ENCODE measurements at regions not wholly inside any gene's neighbourhood (a gene's known extent, or its start where the extent isn't known, plus 50 kb on each side); places are given as distances from the start of the nearest gene placed in this dataset.

GRCh38 chr6:26295691-26296555, 69.1 kb upstream of the BTN3A2 start:
- no peaks in the 10 kb centered on the region for H3K9me3 Mint-ChIP-seq (ENCODE audit: unreplicated experiment)
- DNase-seq: no peak
- TF ChIP-seq, protein P1, sequence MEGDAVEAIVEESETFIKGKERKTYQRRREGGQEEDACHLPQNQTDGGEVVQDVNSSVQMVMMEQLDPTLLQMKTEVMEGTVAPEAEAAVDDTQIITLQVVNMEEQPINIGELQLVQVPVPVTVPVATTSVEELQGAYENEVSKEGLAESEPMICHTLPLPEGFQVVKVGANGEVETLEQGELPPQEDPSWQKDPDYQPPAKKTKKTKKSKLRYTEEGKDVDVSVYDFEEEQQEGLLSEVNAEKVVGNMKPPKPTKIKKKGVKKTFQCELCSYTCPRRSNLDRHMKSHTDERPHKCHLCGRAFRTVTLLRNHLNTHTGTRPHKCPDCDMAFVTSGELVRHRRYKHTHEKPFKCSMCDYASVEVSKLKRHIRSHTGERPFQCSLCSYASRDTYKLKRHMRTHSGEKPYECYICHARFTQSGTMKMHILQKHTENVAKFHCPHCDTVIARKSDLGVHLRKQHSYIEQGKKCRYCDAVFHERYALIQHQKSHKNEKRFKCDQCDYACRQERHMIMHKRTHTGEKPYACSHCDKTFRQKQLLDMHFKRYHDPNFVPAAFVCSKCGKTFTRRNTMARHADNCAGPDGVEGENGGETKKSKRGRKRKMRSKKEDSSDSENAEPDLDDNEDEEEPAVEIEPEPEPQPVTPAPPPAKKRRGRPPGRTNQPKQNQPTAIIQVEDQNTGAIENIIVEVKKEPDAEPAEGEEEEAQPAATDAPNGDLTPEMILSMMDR (IDR thresholded peaks at IDR 0.05; ENCODE audit: partially characterized antibody, unreplicated experiment): no peak
- no peaks in the 10 kb centered on the region for H3K36me3 Mint-ChIP-seq (ENCODE audit: unreplicated experiment)
- no peaks in the 10 kb centered on the region for H3K4me1 Mint-ChIP-seq (ENCODE audit: low read depth, unreplicated experiment)
- H3K27ac Mint-ChIP-seq (ENCODE audit: unreplicated experiment): no peak overlapping the region
- H3K27me3 Mint-ChIP-seq (ENCODE audit: unreplicated experiment): no peaks in the 10 kb centered on the region
- H3K4me3 Mint-ChIP-seq (ENCODE audit: unreplicated experiment): no peak overlapping the region

DNA sequence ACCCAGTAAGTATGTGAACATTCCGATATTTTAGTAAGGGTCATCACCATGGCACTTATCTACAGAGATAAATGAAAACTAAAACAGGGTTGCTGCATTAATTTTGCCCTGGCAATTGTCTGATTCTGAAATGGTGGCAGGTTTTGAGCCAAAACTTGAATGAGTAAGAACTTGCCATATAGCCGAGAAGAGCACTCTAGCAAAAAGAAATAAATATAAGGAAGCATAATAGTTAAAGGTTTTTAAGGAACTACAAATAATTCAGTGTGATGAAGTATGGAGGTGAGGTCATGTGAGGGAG, 68.5 kb upstream of the BTN3A2 start:
- Mint-ChIP-seq H3K9me3 (ENCODE audit: unreplicated experiment) (no peaks in the 10 kb centered on the region), H3K4me3 (ENCODE audit: unreplicated experiment) (no peak overlapping the region), H3K27me3 (ENCODE audit: unreplicated experiment) (no peaks in the 10 kb centered on the region), H3K36me3 (ENCODE audit: unreplicated experiment) (no peaks in the 10 kb centered on the region), H3K4me1 (ENCODE audit: low read depth, unreplicated experiment) (no peaks in the 10 kb centered on the region), H3K27ac (ENCODE audit: unreplicated experiment) (no peak overlapping the region)
- DNase-seq: no peak
- TF ChIP-seq, protein P1 (IDR thresholded peaks at IDR 0.05; ENCODE audit: partially characterized antibody, unreplicated experiment): no peak

DNA sequence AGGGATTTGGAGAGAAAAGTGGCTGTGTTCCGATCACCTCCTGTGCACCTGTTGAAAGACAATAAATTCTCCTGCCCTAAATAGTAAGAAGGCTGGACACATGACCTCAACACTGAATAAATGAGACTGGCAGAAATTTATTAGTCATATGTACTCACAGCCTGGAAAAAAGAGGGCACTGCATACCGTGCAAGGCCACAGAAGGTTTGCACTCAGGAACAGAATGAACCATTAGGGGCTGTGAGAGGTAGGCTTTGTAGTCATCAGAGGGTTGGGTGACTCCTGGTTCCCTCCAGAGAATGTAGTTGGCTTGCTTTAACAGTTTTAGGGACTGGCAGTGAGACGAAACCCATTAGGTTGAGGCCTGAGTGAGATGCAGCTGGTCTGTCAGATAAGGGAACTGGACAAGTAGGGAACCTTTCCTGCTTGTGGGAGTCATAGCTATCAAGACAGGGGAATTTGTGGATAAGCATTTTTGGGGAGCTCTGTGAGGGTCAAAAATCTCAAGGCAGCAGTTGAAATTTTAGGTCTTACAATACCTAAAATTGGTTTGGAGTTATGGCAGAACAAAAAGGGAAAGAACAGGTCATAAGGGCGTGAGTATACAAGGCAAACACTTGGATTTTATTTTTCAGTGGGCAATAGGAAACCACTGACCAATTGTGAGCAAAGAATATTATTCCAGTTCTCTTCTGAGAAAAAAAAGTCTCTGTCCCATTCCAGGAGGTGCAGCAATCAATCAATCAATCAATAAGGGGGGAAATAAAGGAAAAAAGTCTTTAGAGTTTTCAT, 67.9 kb upstream of the BTN3A2 start:
- H3K27ac Mint-ChIP-seq (ENCODE audit: unreplicated experiment): no peak overlapping the region
- H3K9me3 Mint-ChIP-seq (ENCODE audit: unreplicated experiment): no peaks in the 10 kb centered on the region
- TF ChIP-seq, protein P1 (IDR thresholded peaks at IDR 0.05; ENCODE audit: partially characterized antibody, unreplicated experiment): no peak
- no peak overlapping the region for H3K4me3 Mint-ChIP-seq (ENCODE audit: unreplicated experiment)
- H3K4me1 Mint-ChIP-seq (ENCODE audit: low read depth, unreplicated experiment): no peaks in the 10 kb centered on the region
- no peaks in the 10 kb centered on the region for H3K36me3 Mint-ChIP-seq (ENCODE audit: unreplicated experiment)
- DNase-seq: no peak
- no peaks in the 10 kb centered on the region for H3K27me3 Mint-ChIP-seq (ENCODE audit: unreplicated experiment)

DNA sequence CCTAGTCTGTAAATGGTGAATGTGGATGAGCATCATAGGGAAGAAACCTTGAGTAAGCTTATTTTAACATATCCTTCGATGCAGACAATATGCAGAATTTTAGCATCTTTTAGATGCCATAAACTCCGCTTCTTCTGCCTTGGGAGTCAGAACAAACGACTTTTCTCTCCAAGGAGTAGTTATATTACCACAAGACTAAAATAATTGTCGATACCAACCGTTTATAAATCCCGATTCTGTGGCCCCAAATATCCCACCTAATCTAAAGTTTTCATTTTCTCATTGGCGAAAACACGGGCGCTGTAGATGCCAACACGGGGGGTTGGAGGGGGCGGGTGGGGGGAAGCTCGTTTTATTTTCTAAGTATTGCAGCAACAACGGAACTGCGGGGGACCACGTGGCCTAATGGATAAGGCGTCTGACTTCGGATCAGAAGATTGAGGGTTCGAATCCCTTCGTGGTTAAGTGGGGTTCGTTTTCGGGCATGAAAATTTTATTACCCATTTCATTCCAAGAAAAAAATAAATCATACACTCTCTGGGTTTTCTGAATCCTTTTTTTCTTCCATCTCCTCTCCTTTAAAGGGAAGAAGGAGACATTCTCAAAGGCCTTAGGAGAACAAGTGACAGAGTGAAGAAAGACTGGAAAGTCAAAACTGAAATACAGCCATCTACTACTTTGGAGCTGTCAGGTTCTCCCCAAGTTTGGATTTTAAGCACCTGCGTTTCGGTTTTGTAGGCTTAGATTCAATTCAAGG, 65.5 kb upstream of the BTN3A2 start:
- Mint-ChIP-seq H3K4me1 (ENCODE audit: low read depth, unreplicated experiment) (no peaks in the 10 kb centered on the region), H3K27me3 (ENCODE audit: unreplicated experiment) (no peaks in the 10 kb centered on the region), H3K4me3 (ENCODE audit: unreplicated experiment) (no peak overlapping the region), H3K36me3 (ENCODE audit: unreplicated experiment) (no peaks in the 10 kb centered on the region), H3K27ac (ENCODE audit: unreplicated experiment) (no peak overlapping the region), H3K9me3 (ENCODE audit: unreplicated experiment) (no peaks in the 10 kb centered on the region)
- TF ChIP-seq, protein P1 (IDR thresholded peaks at IDR 0.05; ENCODE audit: partially characterized antibody, unreplicated experiment): no peak
- no peak for DNase-seq
